ENCODE measurements at regions not wholly inside any gene's neighbourhood (a gene's known extent, or its start where the extent isn't known, plus 50 kb on each side); places are given as distances from the start of the nearest gene placed in this dataset.
A peak's percentile ranks its signal among the peaks of the same experiment; 100 is the strongest.
"Not testable (repeated sequence)": the region's sequence is repeated elsewhere in the genome, so short reads cannot be mapped to it uniquely, and the experiment has no call there.

- H3K27me3 ChIP-seq, H3K4me1 ChIP-seq, H3K4me2 ChIP-seq, H3K9me3 ChIP-seq, H3K36me3 ChIP-seq, H3K27ac ChIP-seq, H3K9ac ChIP-seq, H4K20me1 ChIP-seq, H3K4me3 ChIP-seq: not testable (repeated sequence)
Observed at GRCh38 chr9:41034699-41035197, 93.7 kb downstream of the FOXD4L6 start.

GRCh38 chr9:41033877-41034276 lies 94.6 kb downstream of the FOXD4L6 start:
- H3K27ac ChIP-seq, H3K9ac ChIP-seq, H3K4me1 ChIP-seq, H4K20me1 ChIP-seq, H3K4me2 ChIP-seq, H3K27me3 ChIP-seq, H3K9me3 ChIP-seq, H3K4me3 ChIP-seq, H3K36me3 ChIP-seq: not testable (repeated sequence)

GRCh38 chr9:41033360-41033759 lies 95.1 kb downstream of the FOXD4L6 start:
- not testable (repeated sequence) for H4K20me1 ChIP-seq, H3K9ac ChIP-seq, H3K36me3 ChIP-seq, H3K4me2 ChIP-seq, H3K4me3 ChIP-seq, H3K27me3 ChIP-seq, H3K4me1 ChIP-seq, H3K9me3 ChIP-seq, H3K27ac ChIP-seq

- not testable (repeated sequence) for H3K9me3 ChIP-seq, H3K4me1 ChIP-seq, H3K27me3 ChIP-seq, H4K20me1 ChIP-seq, H3K4me3 ChIP-seq, H3K27ac ChIP-seq, H3K4me2 ChIP-seq, H3K9ac ChIP-seq, H3K36me3 ChIP-seq
Observed at GRCh38 chr9:41026912-41027676, 101.4 kb downstream of the FOXD4L6 start.

- H3K4me3 ChIP-seq, H3K27ac ChIP-seq, H3K4me1 ChIP-seq, H4K20me1 ChIP-seq, H3K27me3 ChIP-seq, H3K4me2 ChIP-seq, H3K9ac ChIP-seq, H3K36me3 ChIP-seq, H3K9me3 ChIP-seq: not testable (repeated sequence)
Observed at GRCh38 chr9:41022365-41022764, 106.1 kb downstream of the FOXD4L6 start.

GRCh38 chr9:41019858-41020562 lies 108.5 kb downstream of the FOXD4L6 start:
- not testable (repeated sequence) for H3K9ac ChIP-seq, H3K9me3 ChIP-seq, H3K36me3 ChIP-seq, H3K4me1 ChIP-seq, H4K20me1 ChIP-seq, H3K27ac ChIP-seq, H3K4me3 ChIP-seq, H3K27me3 ChIP-seq, H3K4me2 ChIP-seq

- H4K20me1 ChIP-seq, H3K27ac ChIP-seq, H3K9ac ChIP-seq, H3K4me3 ChIP-seq, H3K27me3 ChIP-seq, H3K4me1 ChIP-seq, H3K4me2 ChIP-seq, H3K9me3 ChIP-seq: not testable (repeated sequence)
- peaks cover 12% of the 10 kb centered on the region for H3K36me3 ChIP-seq
Observed at GRCh38 chr9:41018948-41019347, 109.5 kb downstream of the FOXD4L6 start.

GRCh38 chr9:41016699-41017098 lies 111.8 kb downstream of the FOXD4L6 start:
- H3K27me3 ChIP-seq, H3K4me2 ChIP-seq, H3K27ac ChIP-seq, H3K4me3 ChIP-seq, H4K20me1 ChIP-seq, H3K4me1 ChIP-seq, H3K9me3 ChIP-seq, H3K9ac ChIP-seq: not testable (repeated sequence)
- H3K36me3 ChIP-seq, result peaks cover 24% of the 10 kb centered on the region

- H3K4me1 ChIP-seq, result not testable (repeated sequence)
Observed at GRCh38 chr9:40999952-41000700, 128.4 kb downstream of the FOXD4L6 start.

GRCh38 chr9:40995490-40995889 lies 133.0 kb downstream of the FOXD4L6 start:
- not testable (repeated sequence) for H3K27me3 ChIP-seq, H3K4me2 ChIP-seq, H3K27ac ChIP-seq, H3K9ac ChIP-seq, H4K20me1 ChIP-seq, H3K9me3 ChIP-seq, H3K4me3 ChIP-seq
- Histone ChIP-seq H3K36me3 (peaks cover 24% of the 10 kb centered on the region), H3K4me1 (peaks cover 24% of the 10 kb centered on the region; the same call in 1 of the 2 replicates)

More at GRCh38 chr9:40999952-41000700, 128.4 kb downstream of the FOXD4L6 start:
- not testable (repeated sequence) for H3K9me3 ChIP-seq, H3K27me3 ChIP-seq, H3K4me3 ChIP-seq, H3K27ac ChIP-seq, H4K20me1 ChIP-seq, H3K4me2 ChIP-seq, H3K9ac ChIP-seq
- H3K36me3 ChIP-seq, result peaks cover 24% of the 10 kb centered on the region

GRCh38 chr9:40993842-40994241 lies 134.6 kb downstream of the FOXD4L6 start:
- not testable (repeated sequence) for H3K27ac ChIP-seq, H3K27me3 ChIP-seq, H3K4me3 ChIP-seq, H4K20me1 ChIP-seq, H3K9me3 ChIP-seq, H3K9ac ChIP-seq
- Histone ChIP-seq H3K4me2 (peak overlapping the region; percentile 83), H3K4me1 (peaks cover 24% of the 10 kb centered on the region; the same call in 1 of the 2 replicates), H3K36me3 (peaks cover 15% of the 10 kb centered on the region)

- not testable (repeated sequence) for H3K9me3 ChIP-seq, H4K20me1 ChIP-seq, H3K27ac ChIP-seq, H3K27me3 ChIP-seq
- peak overlapping the region; percentile 94; the same call in 1 of the 2 replicates for H3K9ac ChIP-seq
- H3K4me3 ChIP-seq, result peak overlapping the region; percentile 86; the same call in 1 of the 2 replicates
- H3K4me1 ChIP-seq, result peaks cover 24% of the 10 kb centered on the region; the same call in 1 of the 2 replicates
- peak overlapping the region; percentile 83 for H3K4me2 ChIP-seq
- peaks cover 15% of the 10 kb centered on the region for H3K36me3 ChIP-seq
Observed at GRCh38 chr9:40993375-40993774, 135.1 kb downstream of the FOXD4L6 start.

GRCh38 chr9:40992472-40992821 lies 136.0 kb downstream of the FOXD4L6 start:
- peak overlapping the region; percentile 86 for H3K4me3 ChIP-seq
- not testable (repeated sequence) for H3K9me3 ChIP-seq, H3K27me3 ChIP-seq, H4K20me1 ChIP-seq
- peak overlapping the region; percentile 83 for H3K4me2 ChIP-seq
- H3K9ac ChIP-seq, result peak overlapping the region; percentile 94
- peaks cover 24% of the 10 kb centered on the region; the same call in 1 of the 2 replicates for H3K4me1 ChIP-seq
- peak overlapping the region; percentile 87 for H3K27ac ChIP-seq
- peaks cover 15% of the 10 kb centered on the region for H3K36me3 ChIP-seq
